Astrocyte (in vitro differentiated cells and primary cell): ENCODE measurements at regions not wholly inside any gene's neighbourhood (a gene's known extent, or its start where the extent isn't known, plus 50 kb on each side); places are given as distances from the start of the nearest gene placed in this dataset.

Experiments used
- DNase-seq: peaks from one replicate; pipeline ENCODE4 v3.0.0-alpha.2; 2010; ENCODE audit warnings: low read depth
- FAIRE-seq: peaks from 2 replicates; lab custom pipeline; 2011; peaks lifted over from hg19 to GRCh38; lab: Jason Lieb, UNC
- H2AFZ ChIP-seq: 2 replicates; pipeline ENCODE4 v1.6.0; 2012; ENCODE audit warnings: low read depth, low read length, inconsistent platforms
- H3K27ac ChIP-seq: 2 replicates; pipeline ENCODE4 v1.5.1; 2011; ENCODE audit warnings: low read depth, low read length, inconsistent platforms
- H3K27me3 ChIP-seq: 2 replicates; pipeline ENCODE4 v1.6.0; 2011; ENCODE audit warnings: low read length, inconsistent platforms; ENCODE audit not compliant: insufficient read depth
- H3K36me3 ChIP-seq: 2 replicates; pipeline ENCODE4 v1.5.1; 2011; ENCODE audit warnings: low read length, inconsistent platforms; ENCODE audit not compliant: insufficient read depth
- H3K4me1 ChIP-seq: 2 replicates; pipeline ENCODE4 v1.5.1; 2011; ENCODE audit warnings: low read length, inconsistent platforms; ENCODE audit not compliant: insufficient read depth
- H3K4me2 ChIP-seq: 2 replicates; pipeline ENCODE4 v1.6.0; 2012; ENCODE audit warnings: low read length, inconsistent platforms
- H3K4me3 ChIP-seq: 2 replicates; pipeline ENCODE4 v1.5.1; 2011; ENCODE audit warnings: low read depth, mild to moderate bottlenecking, low read length, inconsistent platforms; ENCODE audit not compliant: insufficient read depth
- H3K79me2 ChIP-seq: 2 replicates; pipeline ENCODE4 v1.6.0; 2012; ENCODE audit warnings: mild to moderate bottlenecking, low read length, inconsistent platforms; ENCODE audit not compliant: insufficient read depth
- H3K9ac ChIP-seq: 2 replicates; pipeline ENCODE4 v1.6.0; 2012; ENCODE audit warnings: mild to moderate bottlenecking, low read length, inconsistent platforms
- H3K9me3 ChIP-seq: 2 replicates; pipeline ENCODE4 v1.5.1; 2012; ENCODE audit warnings: low read depth, mild to moderate bottlenecking, low read length, inconsistent platforms; ENCODE audit not compliant: insufficient read depth
- H4K20me1 ChIP-seq: 2 replicates; pipeline ENCODE4 v1.6.0; 2012; ENCODE audit warnings: low read length, inconsistent platforms; ENCODE audit not compliant: insufficient read depth
- H3K27ac Mint-ChIP-seq: one replicate; pipeline ENCODE4 v1.8.0; 2021; ENCODE audit warnings: mild to moderate bottlenecking, mixed read lengths; ENCODE audit not compliant: unreplicated experiment
- H3K27me3 Mint-ChIP-seq: one replicate; pipeline ENCODE4 v1.8.0; 2021; ENCODE audit warnings: low read depth, mixed read lengths; ENCODE audit not compliant: unreplicated experiment
- H3K36me3 Mint-ChIP-seq: one replicate; pipeline ENCODE4 v1.8.0; 2021; ENCODE audit warnings: low read depth, mixed read lengths; ENCODE audit not compliant: unreplicated experiment
- H3K4me1 Mint-ChIP-seq: one replicate; pipeline ENCODE4 v1.8.0; 2021; ENCODE audit warnings: low read depth, mixed read lengths; ENCODE audit not compliant: unreplicated experiment
- H3K4me3 Mint-ChIP-seq: one replicate; pipeline ENCODE4 v1.8.0; 2021; ENCODE audit warnings: mild to moderate bottlenecking, moderate library complexity, mixed read lengths; ENCODE audit not compliant: unreplicated experiment
- H3K9me3 Mint-ChIP-seq: one replicate; pipeline ENCODE4 v1.8.0; 2021; ENCODE audit warnings: mild to moderate bottlenecking, mixed read lengths; ENCODE audit not compliant: unreplicated experiment
- CTCF ChIP-seq: IDR thresholded peaks from 2 replicates; pipeline ENCODE4 v1.5.1; 2011; ENCODE audit warnings: low read depth, mild to moderate bottlenecking, inconsistent platforms, low read length, moderate library complexity; ENCODE audit not compliant: insufficient read depth
- EZH2 ChIP-seq: IDR thresholded peaks from 2 replicates; pipeline ENCODE4 v1.6.1; 2012; ENCODE audit warnings: mild to moderate bottlenecking, low read length, inconsistent platforms; ENCODE audit not compliant: insufficient read depth

GRCh38 chr2:111219285-111219684 is 98.6 kb downstream of the BCL2L11 start:
- Mint-ChIP-seq H3K36me3 (peaks cover 23% of the 10 kb centered on the region), H3K27ac (peak overlapping the region; percentile 50), H3K27me3 (no peaks in the 10 kb centered on the region), H3K4me1 (peaks cover 12% of the 10 kb centered on the region), H3K9me3 (peaks cover 14% of the 10 kb centered on the region), H3K4me3 (no peak overlapping the region)
- TF ChIP-seq CTCF (no peak), EZH2 (no peak)
- peak overlapping the region; percentile 19 for H2AFZ ChIP-seq
- no peaks in the 10 kb centered on the region for H3K79me2 ChIP-seq
- peaks cover 4% of the 10 kb centered on the region for H4K20me1 ChIP-seq
- no peak for FAIRE-seq
- peak overlapping the region; percentile 61 for H3K4me2 ChIP-seq
- H3K27ac ChIP-seq, result peak overlapping the region; percentile 65
- H3K9me3 ChIP-seq, result no peaks in the 10 kb centered on the region
- peaks cover 8% of the 10 kb centered on the region for H3K4me1 ChIP-seq
- H3K27me3 ChIP-seq, result no peaks in the 10 kb centered on the region
- no peak overlapping the region for H3K4me3 ChIP-seq
- peak overlapping the region; percentile 22 for H3K9ac ChIP-seq
- no peaks in the 10 kb centered on the region for H3K36me3 ChIP-seq
- peak; percentile 69 for DNase-seq

- FAIRE-seq (no peak), DNase-seq (peak; percentile 19)
- peaks cover 10% of the 10 kb centered on the region for H3K9me3 Mint-ChIP-seq
- Histone ChIP-seq H3K9me3 (no peaks in the 10 kb centered on the region), H2AFZ (no peak overlapping the region), H3K4me1 (peaks cover 8% of the 10 kb centered on the region), H4K20me1 (peaks cover 4% of the 10 kb centered on the region), H3K4me2 (peak overlapping the region; percentile 61), H3K27ac (peak overlapping the region; percentile 17), H3K79me2 (no peaks in the 10 kb centered on the region), H3K9ac (no peak overlapping the region), H3K27me3 (no peaks in the 10 kb centered on the region), H3K36me3 (no peaks in the 10 kb centered on the region), H3K4me3 (no peak overlapping the region)
- TF ChIP-seq EZH2, result no peak
- TF ChIP-seq CTCF, result no peak
- peaks cover 12% of the 10 kb centered on the region for H3K4me1 Mint-ChIP-seq
- H3K4me3 Mint-ChIP-seq, result no peak overlapping the region
- H3K27me3 Mint-ChIP-seq, result no peaks in the 10 kb centered on the region
- peaks cover 17% of the 10 kb centered on the region for H3K36me3 Mint-ChIP-seq
- peak overlapping the region; percentile 50 for H3K27ac Mint-ChIP-seq
Observed at GRCh38 chr2:111219734-111220505, 99.2 kb downstream of the BCL2L11 start.

GRCh38 chr2:111220962-111221361 is 100.2 kb downstream of the BCL2L11 start:
- Histone ChIP-seq H3K27me3 (no peaks in the 10 kb centered on the region), H3K36me3 (no peaks in the 10 kb centered on the region), H2AFZ (no peak overlapping the region), H3K9me3 (no peaks in the 10 kb centered on the region), H4K20me1 (peaks cover 7% of the 10 kb centered on the region), H3K4me2 (no peak overlapping the region), H3K4me3 (no peak overlapping the region), H3K79me2 (no peaks in the 10 kb centered on the region), H3K27ac (no peak overlapping the region), H3K4me1 (peaks cover 8% of the 10 kb centered on the region), H3K9ac (no peak overlapping the region)
- DNase-seq (no peak), FAIRE-seq (no peak)
- TF ChIP-seq EZH2 (no peak), CTCF (no peak)
- peaks cover 18% of the 10 kb centered on the region for H3K4me1 Mint-ChIP-seq
- no peak overlapping the region for H3K27ac Mint-ChIP-seq
- no peaks in the 10 kb centered on the region for H3K27me3 Mint-ChIP-seq
- H3K36me3 Mint-ChIP-seq, result peaks cover 12% of the 10 kb centered on the region
- H3K4me3 Mint-ChIP-seq, result peak overlapping the region; percentile 45
- peaks cover 8% of the 10 kb centered on the region for H3K9me3 Mint-ChIP-seq
